ENCODE measurements at regions not wholly inside any gene's neighbourhood (a gene's known extent, or its start where the extent isn't known, plus 50 kb on each side); places are given as distances from the start of the nearest gene placed in this dataset.
"Not testable (repeated sequence)": the region's sequence is repeated elsewhere in the genome, so short reads cannot be mapped to it uniquely, and the experiment has no call there.

GRCh38 chr11:16505481-16505880, 149.1 kb upstream of the SOX6 start:
- TF ChIP-seq CTCF (IDR thresholded peaks at IDR 0.05) (no peak), POLR2A (IDR thresholded peaks at IDR 0.05) (no peak), POLR2AphosphoS5 (IDR thresholded peaks at IDR 0.05) (no peak)
- Histone ChIP-seq H3K27me3 (replicated peaks; ENCODE audit: insufficient read depth) (no peaks in the 10 kb centered on the region), H3K9me3 (no peaks in the 10 kb centered on the region), H3K27ac (no peak overlapping the region), H3K4me3 (no peak overlapping the region), H3K4me1 (replicated peaks) (no peaks in the 10 kb centered on the region), H3K36me3 (no peaks in the 10 kb centered on the region)
- 100% methylated on average over 1 of the region's 1 CpG for WGBS
- DNase-seq (ENCODE audit: low spot score) = no peak
- intact Hi-C loops (cut with DNase I) = no loop called here

DNA sequence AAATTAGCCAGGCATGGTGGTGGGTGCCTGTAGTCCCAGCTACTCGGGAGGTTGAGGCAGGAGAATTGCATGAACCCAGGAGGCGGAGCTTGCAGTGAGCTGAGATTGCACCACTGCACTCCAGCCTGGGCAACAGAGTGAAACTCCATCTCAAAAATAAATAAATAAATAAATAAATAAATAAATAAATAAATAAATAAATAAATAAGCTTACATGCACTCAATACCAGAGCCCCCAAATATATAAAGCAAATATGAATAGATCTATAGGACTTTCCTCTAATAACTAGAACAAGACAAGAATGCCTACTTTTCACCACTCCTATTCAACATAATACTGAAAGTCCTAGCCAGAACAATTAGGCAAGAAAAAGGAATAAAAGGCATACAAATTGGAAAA, 147.5 kb upstream of the SOX6 start:
- H3K4me3 ChIP-seq; intact Hi-C loops (cut with DNase I); H3K27me3 ChIP-seq (replicated peaks; ENCODE audit: insufficient read depth); H3K9me3 ChIP-seq; H3K36me3 ChIP-seq; DNase-seq (ENCODE audit: low spot score); H3K4me1 ChIP-seq (replicated peaks); H3K27ac ChIP-seq: not testable (repeated sequence)
- WGBS = 82% methylated on average over 2 of the region's 2 CpGs

GRCh38 chr11:16494918-16495691, 138.8 kb upstream of the SOX6 start:
- Histone ChIP-seq H3K4me3 (no peak overlapping the region), H3K27ac (no peak overlapping the region), H3K27me3 (replicated peaks; ENCODE audit: insufficient read depth) (no peaks in the 10 kb centered on the region), H3K36me3 (no peaks in the 10 kb centered on the region), H3K4me1 (replicated peaks) (no peaks in the 10 kb centered on the region), H3K9me3 (no peaks in the 10 kb centered on the region)
- no peak for DNase-seq (ENCODE audit: low spot score)
- intact Hi-C loops (cut with DNase I) = no loop called here
- TF ChIP-seq POLR2A (IDR thresholded peaks at IDR 0.05) (no peak), CTCF (IDR thresholded peaks at IDR 0.05) (no peak), POLR2AphosphoS5 (IDR thresholded peaks at IDR 0.05) (no peak)

- Histone ChIP-seq H3K4me3 (no peak overlapping the region), H3K9me3 (no peaks in the 10 kb centered on the region), H3K36me3 (no peaks in the 10 kb centered on the region), H3K27ac (no peak overlapping the region), H3K4me1 (replicated peaks) (no peaks in the 10 kb centered on the region), H3K27me3 (replicated peaks; ENCODE audit: insufficient read depth) (no peaks in the 10 kb centered on the region)
- 91% methylated on average over 7 of the region's 7 CpGs for WGBS
- intact Hi-C loops (cut with DNase I) = no loop called here
- no peak for DNase-seq (ENCODE audit: low spot score)
- no peak for TF ChIP-seq CTCF (IDR thresholded peaks at IDR 0.05)
- no peak for TF ChIP-seq POLR2A (IDR thresholded peaks at IDR 0.05)
- TF ChIP-seq POLR2AphosphoS5 (IDR thresholded peaks at IDR 0.05) = no peak
These were observed 128.1 kb upstream of the SOX6 start for GRCh38 chr11:16484434-16484833.

DNA sequence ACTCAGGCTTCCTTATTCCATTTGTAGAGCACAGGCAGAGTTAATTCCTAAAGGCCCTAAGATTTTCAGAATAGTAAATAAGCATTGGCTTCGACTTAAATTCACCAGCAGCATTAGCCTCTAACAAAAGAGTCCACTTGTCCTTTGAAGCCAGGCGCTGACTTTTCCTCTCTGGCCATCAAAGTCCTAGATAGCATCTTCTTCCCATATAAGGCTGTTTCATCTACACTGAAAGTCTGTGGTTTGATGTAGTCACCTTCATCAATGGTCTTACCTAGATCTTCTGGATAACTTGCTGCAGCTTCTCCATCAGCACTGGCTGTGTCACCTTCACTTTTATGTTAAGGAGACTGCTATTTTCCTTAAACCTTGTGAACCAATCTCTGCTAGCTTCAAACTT, 118.3 kb upstream of the SOX6 start:
- no peak overlapping the region for H3K4me3 ChIP-seq
- H3K27me3 ChIP-seq (replicated peaks; ENCODE audit: insufficient read depth) = no peaks in the 10 kb centered on the region
- H3K27ac ChIP-seq = no peak overlapping the region
- no peak for TF ChIP-seq POLR2AphosphoS5 (IDR thresholded peaks at IDR 0.05)
- no peak for TF ChIP-seq POLR2A (IDR thresholded peaks at IDR 0.05)
- TF ChIP-seq CTCF (IDR thresholded peaks at IDR 0.05) = no peak
- H3K36me3 ChIP-seq = no peaks in the 10 kb centered on the region
- no peaks in the 10 kb centered on the region for H3K4me1 ChIP-seq (replicated peaks)
- intact Hi-C loops (cut with DNase I) = no loop called here
- H3K9me3 ChIP-seq = no peaks in the 10 kb centered on the region
- no peak for DNase-seq (ENCODE audit: low spot score)
- 92% methylated on average over 2 of the region's 2 CpGs for WGBS
